Stimulated activated CD4-positive, alpha-beta T cell treated with anti-CD3 and anti-CD28 coated beads, TNF-alpha, amount 100 ng/mL, for 1 hour (primary cell): ENCODE measurements at regions not wholly inside any gene's neighbourhood (a gene's known extent, or its start where the extent isn't known, plus 50 kb on each side); places are given as distances from the start of the nearest gene placed in this dataset.

Experiments
- DNase-seq, 3 donors: peaks; one replicate each; pipeline ENCODE4 v3.0.0-alpha.2; 2020; ENCODE audit warnings: low read depth in 3 of 3, low spot score in 1 of 3

DNA sequence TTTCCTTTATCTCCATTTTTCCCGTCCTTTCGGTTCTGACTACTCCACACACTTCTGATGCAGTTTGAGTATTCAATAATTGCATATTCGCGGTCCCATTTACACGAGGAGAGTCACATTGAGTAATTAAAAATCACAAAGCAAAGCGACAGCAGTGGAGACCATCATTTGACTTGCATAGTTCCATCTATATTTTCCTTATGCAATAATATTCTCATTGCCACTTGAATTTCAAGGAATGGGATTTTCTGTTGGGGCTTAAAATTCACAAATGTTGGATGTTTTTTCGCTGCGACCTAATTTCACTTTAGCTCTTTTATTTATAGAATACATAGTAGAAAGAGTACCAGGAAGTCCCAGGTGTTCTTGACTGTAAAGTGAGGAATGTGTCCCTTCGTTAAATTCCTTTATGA lies 186.8 kb downstream of the ZEB2 start:
- DNase-seq = no peak

DNA sequence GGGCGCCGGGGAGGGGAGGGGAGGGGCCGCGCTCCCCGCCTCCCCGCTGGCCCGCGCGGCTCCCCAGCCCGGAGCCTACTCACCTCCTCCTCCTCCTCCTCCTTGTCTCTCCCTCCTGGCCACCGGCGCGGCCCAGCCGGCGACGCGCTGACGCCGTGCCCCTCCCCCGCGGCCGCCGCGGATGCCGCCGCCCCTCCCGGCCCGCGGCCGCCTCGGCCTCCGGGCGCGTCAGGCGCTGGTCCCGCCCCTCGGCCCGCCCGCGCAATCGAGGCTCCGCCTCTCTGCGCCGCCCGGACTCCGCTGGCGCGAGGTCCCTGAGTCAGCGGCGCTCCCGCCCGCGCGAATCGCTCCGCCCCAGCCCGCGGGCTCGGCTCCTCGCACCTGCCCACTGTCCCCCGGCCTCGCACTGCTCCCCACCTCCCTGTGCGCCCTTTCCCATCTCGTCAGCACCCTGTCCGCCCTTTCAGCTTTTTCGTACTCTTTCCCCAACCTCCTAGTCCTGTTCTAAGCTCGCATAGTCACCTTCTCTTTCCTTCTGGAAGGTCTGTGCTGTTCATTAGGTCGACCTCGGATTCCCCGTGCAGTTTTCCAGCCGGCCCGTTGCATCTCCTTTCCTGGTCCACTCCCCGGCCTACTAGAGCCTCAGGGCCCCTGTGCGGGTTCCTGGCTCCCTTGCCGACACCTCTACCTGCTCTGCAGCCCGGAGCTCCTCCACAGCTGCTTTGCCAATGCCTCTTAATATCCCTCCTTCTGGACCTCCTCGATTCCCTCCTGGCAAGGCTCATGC lies 187.4 kb downstream of the ZEB2 start:
- DNase-seq = peak; percentile 63 to 86 (median 76)

DNA sequence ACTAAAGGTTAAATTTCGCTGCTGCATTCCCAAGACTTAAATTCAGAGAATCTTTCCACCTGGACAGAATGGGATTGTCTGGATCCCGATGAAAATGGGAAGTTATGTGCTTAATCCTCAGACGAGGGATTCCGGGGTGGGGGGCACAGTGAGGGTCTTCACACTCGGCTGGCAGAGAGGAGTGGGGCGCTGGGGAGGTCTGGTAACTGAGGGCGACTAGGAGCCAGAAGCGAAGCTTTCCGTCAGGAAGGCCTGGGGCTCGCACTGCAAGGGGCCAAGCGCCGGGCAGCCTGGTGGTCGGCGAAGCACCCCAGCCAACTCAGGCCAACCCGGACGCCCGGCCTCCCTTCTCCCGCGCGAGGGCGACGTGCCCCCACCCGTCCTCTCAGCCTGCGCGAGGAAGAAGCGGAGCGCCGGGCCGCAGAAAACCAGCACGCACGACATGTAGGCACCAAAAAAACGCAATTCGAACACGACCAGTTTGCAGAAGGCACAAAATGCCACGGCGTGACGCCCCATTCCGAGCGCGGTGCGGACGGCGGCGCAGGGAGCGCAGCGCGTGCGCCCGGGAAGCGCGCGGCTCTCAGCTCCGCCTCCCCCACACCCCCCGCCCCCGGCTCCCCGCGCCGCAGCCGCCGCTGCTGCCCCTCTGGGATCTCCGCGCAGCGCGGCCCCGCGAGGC lies 188.1 kb downstream of the ZEB2 start:
- no peak for DNase-seq

DNA sequence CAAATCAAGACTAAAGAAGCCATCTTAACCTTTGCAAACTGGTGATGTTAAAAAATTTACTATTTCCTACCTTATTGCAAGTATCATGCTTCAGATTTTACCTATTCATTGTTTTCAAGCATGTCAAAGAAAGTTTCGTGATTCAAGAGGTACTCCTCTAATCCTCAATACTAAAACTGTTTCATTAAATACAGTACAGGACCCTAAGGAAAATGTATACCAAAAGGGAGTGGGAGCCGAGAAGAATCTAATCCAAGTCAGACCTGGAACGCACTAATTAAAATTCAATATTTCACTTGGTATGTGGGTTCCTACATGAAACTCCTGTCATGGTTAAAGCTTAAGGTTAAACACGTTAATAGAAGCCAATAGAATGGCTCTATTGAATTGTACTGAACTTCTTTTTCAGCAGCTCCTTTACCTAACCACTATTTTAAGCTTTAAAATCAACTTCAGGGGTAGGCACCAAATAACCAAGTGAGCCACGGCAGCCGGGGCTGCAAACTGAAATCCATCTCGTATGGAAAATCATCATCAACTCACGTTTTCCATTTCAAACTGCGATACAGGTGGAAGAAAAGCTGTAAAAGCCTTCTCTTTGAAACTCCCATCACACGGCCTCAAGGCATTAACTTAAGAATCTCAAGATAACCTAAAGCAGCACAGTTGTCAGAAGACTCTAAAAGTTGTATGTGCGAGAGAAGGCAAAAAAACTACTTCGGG lies 188.8 kb downstream of the ZEB2 start:
- DNase-seq = no peak

DNA sequence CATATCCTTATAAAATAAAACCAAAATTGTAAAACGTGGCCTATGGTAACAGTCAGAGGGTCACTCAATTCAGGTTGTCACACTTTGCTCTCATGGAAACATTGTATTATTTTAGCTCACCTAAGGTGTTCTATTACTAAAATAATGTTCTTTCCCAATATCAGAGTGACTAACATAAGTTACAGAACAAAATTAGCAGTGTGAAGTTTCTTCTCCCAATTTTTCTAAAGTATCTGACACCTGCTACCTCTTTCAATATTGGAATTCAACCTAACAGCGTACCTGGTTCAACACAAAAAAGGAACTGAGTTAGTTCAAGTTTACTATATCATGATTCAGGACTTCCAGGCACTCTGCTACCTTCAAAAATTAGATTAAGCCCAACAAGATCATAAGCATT lies 190.4 kb downstream of the ZEB2 start:
- DNase-seq = no peak

DNA sequence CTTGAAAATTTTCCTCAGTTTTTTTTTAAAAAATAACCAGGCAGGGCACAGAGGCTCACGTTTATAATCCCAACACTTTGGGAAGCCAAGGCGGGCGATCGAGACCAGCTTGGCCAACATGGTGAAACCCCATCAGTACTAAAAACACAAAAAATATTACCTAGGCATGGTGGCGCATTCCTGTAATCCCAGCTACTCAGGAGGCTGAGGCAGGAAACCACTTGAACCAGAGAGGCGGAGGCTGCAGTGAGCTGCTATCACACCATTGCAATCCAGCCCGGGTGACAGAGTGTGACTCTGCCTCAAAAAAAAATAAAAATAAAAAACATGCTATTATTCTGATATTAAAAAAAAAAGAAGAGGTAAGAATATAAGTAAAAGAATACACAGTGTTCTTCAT lies 191.0 kb downstream of the ZEB2 start:
- DNase-seq = no peak

DNA sequence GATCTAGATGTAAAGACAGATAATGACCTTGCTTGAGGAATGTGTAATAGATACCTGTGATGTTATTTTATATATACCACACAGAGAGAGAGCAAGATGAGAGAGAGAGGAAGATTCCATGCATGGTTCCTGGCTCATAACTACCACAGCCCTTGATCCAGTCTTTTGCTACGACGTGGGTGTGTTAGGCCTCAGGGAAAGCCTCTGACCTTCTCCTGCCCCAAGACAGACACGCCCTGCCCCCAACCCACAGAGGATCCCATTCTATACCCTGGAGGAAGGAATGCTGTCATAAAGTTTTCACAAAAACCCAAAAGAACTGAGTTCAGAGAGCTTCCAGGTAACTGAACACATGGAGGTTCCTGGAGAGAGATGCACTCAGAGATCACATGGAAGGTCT lies 193.1 kb downstream of the ZEB2 start:
- DNase-seq = no peak

DNA sequence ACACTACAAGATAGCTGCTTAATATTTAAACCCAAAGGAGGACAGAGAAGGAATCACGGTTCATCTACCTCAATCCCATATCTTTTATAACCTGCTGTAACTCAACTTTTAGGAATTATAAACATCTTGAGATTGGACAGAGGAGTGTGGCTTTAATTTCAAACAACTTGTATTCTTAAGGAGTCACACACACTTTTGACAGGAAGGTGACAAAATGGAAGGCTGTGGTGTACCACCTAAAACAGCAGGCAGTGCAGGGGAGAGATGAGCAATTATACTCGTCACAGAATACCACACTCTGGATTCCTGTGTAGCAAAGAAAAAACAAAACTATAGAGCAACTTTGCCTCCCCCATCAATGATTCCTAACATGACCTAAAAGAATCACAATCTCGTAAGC lies 194.8 kb downstream of the ZEB2 start:
- DNase-seq = no peak

DNA sequence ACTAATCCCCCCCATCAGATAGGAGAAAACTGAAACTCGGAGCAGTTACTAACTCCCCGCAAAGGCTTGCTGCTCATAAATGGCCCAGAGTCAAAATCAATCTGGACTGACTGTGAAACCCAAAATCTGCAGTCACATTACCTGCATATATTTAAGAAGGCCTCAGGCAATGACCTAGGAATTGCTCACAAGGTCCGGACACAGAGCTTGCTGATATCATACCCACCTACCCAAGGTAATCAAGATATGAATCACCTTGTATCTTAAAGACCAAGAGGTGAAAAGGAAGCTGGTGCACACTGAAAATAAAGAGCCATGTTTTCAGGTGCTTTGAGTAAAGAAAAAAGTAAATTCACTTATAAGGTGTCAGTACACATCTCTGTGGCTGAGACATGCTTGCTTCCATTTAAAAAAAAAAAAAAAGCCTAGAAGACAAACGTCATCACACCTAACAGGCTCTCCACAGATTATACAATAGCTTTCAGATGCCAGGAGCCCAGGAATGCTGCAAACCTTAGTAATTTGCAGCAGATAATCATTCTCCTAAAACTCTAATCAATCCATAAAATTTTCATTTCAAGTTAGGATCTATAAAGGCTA lies 195.4 kb downstream of the ZEB2 start:
- no peak for DNase-seq

DNA sequence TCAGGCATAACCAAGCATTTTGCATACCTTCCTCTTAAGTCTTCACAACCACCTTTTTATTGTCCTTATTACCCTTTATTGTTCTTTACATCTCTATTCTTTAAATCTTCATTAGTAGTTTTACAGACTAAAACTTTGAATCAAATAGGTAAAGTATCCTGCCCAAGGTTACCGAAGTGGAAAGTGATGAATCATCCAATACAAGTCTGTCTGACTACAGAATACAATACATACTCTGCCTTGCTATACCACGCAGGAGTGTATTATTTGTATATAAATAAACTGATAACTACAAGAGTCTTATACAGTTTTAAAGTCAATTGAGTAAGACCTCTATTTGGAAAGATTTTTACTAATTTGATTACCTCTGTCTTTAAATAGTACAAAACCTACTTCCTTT lies 196.0 kb downstream of the ZEB2 start:
- DNase-seq = no peak

DNA sequence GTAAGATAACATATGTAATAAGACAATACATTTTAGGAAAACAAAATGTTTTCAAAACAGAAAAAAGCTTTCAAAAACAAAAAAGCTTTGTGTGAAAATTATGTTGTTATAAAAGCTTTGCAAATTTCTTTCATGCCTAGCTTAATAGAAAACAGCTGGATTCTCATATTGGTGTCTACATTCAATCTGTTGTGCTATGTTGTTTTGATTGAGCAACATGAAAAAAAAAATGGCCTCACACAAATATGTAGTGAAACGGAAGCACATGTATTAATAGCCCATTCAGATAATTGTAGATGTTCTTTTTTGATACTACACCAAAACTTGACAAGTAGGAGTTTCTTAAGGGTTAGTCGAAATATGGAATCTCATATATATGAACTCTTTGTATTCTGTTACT lies 197.5 kb downstream of the ZEB2 start:
- DNase-seq = no peak

DNA sequence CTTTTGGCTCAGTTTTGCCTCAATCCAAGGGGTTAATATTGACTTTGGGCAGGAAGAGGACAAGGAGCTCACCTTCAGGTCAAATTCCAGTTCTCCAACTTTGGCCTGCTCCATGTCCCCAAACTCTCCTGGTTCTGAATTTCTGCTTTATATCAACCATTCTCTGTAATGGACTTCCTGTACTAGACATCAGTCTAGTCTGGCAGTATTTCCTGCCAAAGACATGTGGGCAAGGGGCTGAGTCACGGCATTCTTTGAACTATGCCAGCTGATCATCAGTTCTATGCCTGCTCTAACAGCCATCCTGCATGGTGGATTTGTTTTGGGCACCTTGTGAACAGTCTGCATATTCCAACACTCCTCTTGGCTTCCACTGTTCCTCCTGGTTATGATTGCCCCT lies 199.4 kb downstream of the ZEB2 start:
- peak in 2 of 3 donors; percentile 5 to 28 for DNase-seq

DNA sequence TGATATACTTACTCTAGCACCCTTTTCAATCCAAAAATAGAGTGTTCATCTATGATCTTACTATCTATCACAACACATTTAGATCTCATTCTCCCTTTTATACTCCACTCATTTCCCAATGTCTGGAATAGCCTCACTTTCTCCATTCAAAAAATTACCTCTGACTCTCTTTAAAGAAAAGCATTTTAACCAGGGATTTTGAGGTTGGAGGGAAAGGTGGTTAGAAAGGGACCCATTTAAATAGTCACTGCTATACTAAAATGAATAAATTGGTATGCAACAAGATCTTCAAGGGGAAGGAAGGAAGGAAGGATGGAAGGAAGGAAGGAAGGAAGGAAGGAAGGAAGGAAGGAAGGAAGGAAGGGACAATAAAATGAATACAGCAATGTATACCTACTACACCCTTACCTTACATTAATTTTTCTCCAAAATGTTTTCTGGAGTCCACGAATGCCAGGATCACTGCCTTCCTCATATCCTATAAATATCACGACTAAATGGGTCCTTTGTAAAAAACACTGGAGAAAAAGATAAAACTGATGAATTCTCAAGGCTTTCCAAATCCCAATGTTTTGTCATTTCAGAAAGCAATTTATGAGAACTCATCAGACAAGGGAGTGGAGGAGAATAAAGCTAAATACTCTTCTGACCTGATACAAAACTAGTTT lies 202.7 kb downstream of the ZEB2 start:
- DNase-seq = no peak

DNA sequence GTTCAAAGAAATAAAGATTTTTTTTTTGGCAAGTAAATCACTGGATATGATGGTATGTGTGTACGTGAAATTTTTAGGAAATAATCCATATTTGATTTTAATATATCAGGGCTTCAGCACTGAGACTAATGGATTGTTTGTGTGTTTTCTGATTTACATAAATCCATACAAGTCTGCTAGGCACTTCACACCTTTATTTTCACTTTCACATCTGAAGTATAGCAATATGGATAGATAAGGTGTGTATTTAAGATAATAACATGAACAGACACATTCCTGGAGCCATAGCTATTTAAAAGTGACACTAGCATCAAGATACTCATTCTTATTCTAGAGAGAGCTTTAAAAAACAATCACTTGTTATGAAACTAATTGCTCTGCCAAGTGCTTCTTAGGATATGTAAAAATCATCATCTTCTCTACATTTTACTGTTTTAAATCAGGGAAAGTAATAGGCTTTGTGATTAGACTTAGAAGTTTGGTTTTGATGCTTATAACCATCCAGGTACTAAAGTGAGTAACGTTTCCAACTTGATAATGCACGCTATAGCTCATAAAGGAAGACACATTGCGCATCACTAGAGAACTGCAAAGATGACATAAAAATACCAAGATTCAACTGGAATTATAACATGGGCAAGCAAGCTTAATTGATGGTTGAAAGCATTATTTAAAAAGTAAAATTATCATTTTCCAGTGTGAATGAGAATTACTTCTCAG lies 208.9 kb downstream of the ZEB2 start:
- DNase-seq = no peak

DNA sequence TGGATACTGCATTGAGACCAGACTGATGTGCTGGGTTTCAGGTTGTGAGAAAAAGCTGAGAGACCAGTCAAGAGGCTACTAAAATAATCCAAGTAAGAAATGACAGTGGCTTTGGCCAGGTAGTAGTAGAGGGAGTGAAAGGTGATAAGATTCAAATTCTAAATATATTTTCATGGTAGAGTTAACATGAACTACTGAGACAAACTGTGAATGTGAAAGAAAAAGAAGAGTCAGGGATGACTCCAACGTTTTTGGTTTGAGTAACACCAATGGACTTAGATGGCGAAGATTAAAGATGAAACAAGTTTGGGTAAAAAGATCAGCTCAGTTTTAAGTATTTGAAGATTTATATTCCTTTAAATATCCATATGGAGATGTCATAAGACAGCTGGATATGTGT lies 209.4 kb downstream of the ZEB2 start:
- no peak for DNase-seq

DNA sequence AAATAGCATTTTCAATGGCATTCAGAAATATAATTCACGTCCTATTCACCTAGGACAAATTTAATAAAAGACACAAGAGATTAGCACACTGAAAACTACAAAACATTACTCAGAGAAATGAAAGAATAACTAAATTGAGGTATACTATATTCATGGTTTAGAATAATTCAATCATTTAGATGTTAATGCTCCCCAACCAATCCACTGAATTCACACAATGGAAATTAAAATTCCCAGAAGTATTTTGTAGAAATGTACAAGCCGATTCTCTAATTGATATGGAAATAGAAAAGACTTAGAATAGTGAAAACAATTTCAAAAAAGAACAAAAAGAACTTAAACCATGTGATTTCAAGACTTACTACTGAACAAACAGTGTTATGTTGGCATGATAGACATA lies 212.2 kb downstream of the ZEB2 start:
- DNase-seq = no peak

DNA sequence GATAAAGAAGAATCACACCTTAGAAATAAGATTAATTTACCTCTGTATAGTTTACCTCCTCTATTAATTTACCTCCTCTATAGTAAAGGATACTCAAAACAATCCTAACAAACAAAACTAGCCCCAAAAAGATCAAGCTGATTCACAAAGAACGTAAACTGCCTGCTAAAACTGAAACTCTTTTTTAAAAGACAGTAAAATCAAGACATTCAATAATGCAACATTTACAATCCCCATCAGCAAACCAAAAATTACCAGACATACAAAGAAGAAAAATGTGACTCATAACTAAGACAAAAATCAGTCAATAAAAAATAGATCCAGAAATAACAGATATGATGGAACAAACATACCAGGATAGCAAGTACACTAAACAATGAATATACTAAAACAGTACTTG lies 215.7 kb downstream of the ZEB2 start:
- DNase-seq = no peak

DNA sequence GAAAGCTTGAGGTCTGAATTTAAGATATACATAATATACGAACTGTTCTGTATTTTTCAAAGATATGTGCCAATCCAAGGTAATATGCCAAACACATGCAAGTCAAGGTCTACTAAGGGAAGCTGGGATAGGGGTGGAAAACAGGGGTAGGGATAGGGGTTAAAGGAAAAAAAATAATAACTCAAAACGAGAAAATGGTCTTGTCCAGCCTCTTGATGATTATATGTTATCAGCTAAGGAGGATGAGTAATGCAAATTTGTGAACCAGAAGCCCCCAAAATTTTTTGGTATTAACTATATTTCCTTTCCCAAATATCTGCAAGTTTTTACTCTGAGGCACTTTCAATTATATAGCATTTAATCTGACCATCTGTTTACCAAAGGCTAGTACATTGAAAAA lies 219.3 kb downstream of the ZEB2 start:
- DNase-seq = no peak

DNA sequence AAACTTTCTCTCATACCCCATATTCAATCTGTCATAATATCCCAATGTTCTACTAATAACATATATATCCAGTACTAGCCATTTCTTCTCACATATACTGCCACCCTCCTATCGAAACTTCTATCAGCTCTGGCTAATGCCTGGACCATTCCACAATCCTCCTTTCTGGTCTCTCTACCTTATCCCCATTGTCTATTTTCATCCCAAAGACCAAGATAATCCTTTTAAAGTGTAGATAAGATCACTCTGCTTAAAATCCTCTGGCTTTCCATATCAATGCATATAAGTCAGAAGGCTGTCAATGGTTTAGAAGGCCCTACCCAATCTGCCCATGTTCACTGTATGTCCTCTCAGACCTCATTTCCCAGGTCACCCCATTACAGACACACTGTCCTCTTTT lies 229.6 kb downstream of the ZEB2 start:
- no peak for DNase-seq

DNA sequence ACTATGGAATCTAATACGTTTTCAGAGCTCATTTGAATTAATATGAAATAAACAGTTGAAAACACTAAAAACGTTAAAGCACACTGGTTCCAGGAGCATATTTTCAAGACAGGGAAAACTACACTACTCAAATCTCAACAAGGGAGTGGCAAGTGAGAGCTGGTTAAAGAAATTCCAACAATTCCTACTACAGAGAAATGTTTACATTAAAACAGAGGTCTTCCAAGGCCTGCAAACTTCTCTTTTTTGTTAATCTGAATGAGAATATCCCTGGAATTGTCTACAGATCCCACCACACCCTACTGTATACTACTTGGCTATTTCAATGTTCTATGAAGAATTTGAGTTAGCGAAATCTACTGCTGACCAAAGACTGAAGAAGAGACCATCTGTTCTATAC lies 231.5 kb downstream of the ZEB2 start:
- no peak for DNase-seq

DNA sequence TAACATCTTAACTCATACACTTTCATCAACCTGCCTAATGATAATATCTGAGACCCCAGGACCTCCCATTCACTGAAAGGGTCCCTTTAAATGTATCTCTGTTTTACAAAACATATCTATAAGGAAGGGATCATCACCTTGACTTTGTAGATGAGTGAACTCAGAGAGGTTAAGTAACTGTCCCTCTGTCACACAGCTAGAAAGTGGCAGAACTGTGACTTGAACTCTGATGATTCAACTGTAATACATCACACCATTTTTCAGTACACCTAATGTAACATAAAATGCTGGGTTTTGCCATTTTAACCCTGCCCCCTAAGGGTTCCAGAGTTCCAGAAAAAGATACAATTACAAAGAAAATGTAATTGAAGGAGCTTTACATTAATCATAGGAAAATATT lies 234.6 kb downstream of the ZEB2 start:
- no peak for DNase-seq
